Parathyroid adenoma (tissue), 2 donors: ENCODE measurements at regions not wholly inside any gene's neighbourhood (a gene's known extent, or its start where the extent isn't known, plus 50 kb on each side); places are given as distances from the start of the nearest gene placed in this dataset.
"Not testable (repeated sequence)": the region's sequence is repeated elsewhere in the genome, so short reads cannot be mapped to it uniquely, and the experiment has no call there.

ENCODE experiments used
- H2AFZ ChIP-seq: fragments of 300-600 bp; sonication (generic); one replicate; pipeline ENCODE4 v1.7.0; 2017; ENCODE audit warnings: antibody characterized with exemption, mild to moderate bottlenecking
- H3K27ac ChIP-seq: fragments of 300-600 bp; sonication (generic); one replicate; pipeline ENCODE4 v1.7.0; 2017
- H3K27me3 ChIP-seq: fragments of 300-600 bp; sonication (generic); one replicate; pipeline ENCODE4 v1.7.0; 2017; ENCODE audit warnings: low read length; ENCODE audit not compliant: control insufficient read depth, insufficient read depth
- H3K36me3 ChIP-seq: fragments of 300-600 bp; sonication (generic); one replicate; pipeline ENCODE4 v1.7.0; 2017; ENCODE audit warnings: low read length; ENCODE audit not compliant: control insufficient read depth, insufficient read depth
- H3K4me1 ChIP-seq: fragments of 300-600 bp; sonication (generic); one replicate; pipeline ENCODE4 v1.7.0; 2017; ENCODE audit warnings: control low read depth
- H3K4me2 ChIP-seq: fragments of 300-600 bp; sonication (generic); one replicate; pipeline ENCODE4 v1.7.0; 2017; ENCODE audit warnings: low read length
- H3K4me3 ChIP-seq: fragments of 300-600 bp; sonication (generic); one replicate; pipeline ENCODE4 v1.7.0; 2017; ENCODE audit warnings: low read depth, low read length
- H3K79me2 ChIP-seq: fragments of 300-600 bp; sonication (generic); one replicate; pipeline ENCODE4 v1.7.0; 2017; ENCODE audit warnings: control low read depth
- H3K9ac ChIP-seq: fragments of 300-600 bp; sonication (generic); one replicate; pipeline ENCODE4 v1.7.0; 2017; ENCODE audit warnings: mild to moderate bottlenecking
- H3K9me3 ChIP-seq: fragments of 300-600 bp; sonication (generic); one replicate; pipeline ENCODE4 v1.7.0; 2017; ENCODE audit warnings: low read length; ENCODE audit not compliant: control insufficient read depth
- TF ChIP-seq, protein P1 (sequence below): fragments of 300-600 bp; sonication (generic); IDR thresholded peaks from one replicate; pipeline ENCODE4 v1.7.0; 2017; ENCODE audit warnings: antibody characterized with exemption, mild to moderate bottlenecking
- donor health status: primary hyperparathyroidism.

DNA sequence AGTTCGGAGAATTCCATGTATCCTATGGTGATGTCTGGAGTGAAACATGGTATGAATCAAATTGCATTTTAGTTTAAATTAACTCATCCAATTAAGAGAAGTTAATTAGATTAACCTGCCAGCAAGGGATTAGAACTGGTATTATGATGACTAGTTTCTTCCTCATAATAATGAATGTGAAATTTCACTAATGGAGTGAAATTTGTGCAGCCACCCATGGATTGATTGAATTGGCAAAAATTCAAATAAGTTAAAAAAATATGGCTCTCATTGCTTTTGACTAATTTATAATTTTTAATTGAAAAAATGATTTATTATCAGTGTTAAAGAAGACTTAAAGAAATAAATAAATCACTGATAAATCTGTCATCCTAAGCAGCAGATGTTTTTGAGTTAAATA lies 232.0 kb downstream of the KCNRG start:
- Histone ChIP-seq H3K4me2 (no peak overlapping the region), H3K27ac (no peak overlapping the region), H3K9me3 (no peaks in the 10 kb centered on the region), H3K9ac (no peak overlapping the region), H2AFZ (no peak overlapping the region), H3K27me3 (no peaks in the 10 kb centered on the region), H3K4me1 (no peaks in the 10 kb centered on the region), H3K4me3 (no peak overlapping the region), H3K79me2 (no peaks in the 10 kb centered on the region), H3K36me3 (no peaks in the 10 kb centered on the region)
- TF ChIP-seq, protein P1, sequence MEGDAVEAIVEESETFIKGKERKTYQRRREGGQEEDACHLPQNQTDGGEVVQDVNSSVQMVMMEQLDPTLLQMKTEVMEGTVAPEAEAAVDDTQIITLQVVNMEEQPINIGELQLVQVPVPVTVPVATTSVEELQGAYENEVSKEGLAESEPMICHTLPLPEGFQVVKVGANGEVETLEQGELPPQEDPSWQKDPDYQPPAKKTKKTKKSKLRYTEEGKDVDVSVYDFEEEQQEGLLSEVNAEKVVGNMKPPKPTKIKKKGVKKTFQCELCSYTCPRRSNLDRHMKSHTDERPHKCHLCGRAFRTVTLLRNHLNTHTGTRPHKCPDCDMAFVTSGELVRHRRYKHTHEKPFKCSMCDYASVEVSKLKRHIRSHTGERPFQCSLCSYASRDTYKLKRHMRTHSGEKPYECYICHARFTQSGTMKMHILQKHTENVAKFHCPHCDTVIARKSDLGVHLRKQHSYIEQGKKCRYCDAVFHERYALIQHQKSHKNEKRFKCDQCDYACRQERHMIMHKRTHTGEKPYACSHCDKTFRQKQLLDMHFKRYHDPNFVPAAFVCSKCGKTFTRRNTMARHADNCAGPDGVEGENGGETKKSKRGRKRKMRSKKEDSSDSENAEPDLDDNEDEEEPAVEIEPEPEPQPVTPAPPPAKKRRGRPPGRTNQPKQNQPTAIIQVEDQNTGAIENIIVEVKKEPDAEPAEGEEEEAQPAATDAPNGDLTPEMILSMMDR: no peak

GRCh38 chr13:50248516-50249143 lies 233.4 kb downstream of the KCNRG start:
- TF ChIP-seq, protein P1: no peak
- no peak overlapping the region for H2AFZ ChIP-seq
- no peaks in the 10 kb centered on the region for H3K9me3 ChIP-seq
- no peaks in the 10 kb centered on the region for H3K4me1 ChIP-seq
- H3K79me2 ChIP-seq: no peaks in the 10 kb centered on the region
- no peak overlapping the region for H3K4me2 ChIP-seq
- no peak overlapping the region for H3K27ac ChIP-seq
- no peaks in the 10 kb centered on the region for H3K27me3 ChIP-seq
- H3K9ac ChIP-seq: no peak overlapping the region
- H3K36me3 ChIP-seq: no peaks in the 10 kb centered on the region
- no peak overlapping the region for H3K4me3 ChIP-seq

DNA sequence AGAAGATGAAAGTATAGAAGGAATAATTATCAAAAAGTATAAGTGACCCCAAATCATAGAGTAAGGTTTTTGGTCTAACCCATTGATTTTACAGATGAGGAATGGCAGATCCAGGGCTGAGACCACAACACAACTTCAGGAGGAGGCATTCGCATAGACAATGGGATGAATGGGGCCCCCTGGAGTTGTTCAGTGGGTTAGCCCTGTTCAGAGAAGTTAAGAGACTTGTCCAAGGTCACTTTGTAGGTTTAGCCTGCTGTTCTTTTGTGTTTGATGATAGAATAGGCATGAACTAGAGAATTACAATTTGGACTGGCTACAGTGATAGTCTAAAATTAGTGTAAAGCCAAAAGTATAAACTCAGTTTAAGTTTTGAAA lies 233.9 kb downstream of the KCNRG start:
- no peaks in the 10 kb centered on the region for H3K9me3 ChIP-seq
- no peaks in the 10 kb centered on the region for H3K36me3 ChIP-seq
- no peak overlapping the region for H3K27ac ChIP-seq
- H3K27me3 ChIP-seq: no peaks in the 10 kb centered on the region
- no peaks in the 10 kb centered on the region for H3K79me2 ChIP-seq
- H3K4me3 ChIP-seq: no peak overlapping the region
- TF ChIP-seq, protein P1: no peak
- no peaks in the 10 kb centered on the region for H3K4me1 ChIP-seq
- no peak overlapping the region for H3K9ac ChIP-seq
- no peak overlapping the region for H3K4me2 ChIP-seq
- H2AFZ ChIP-seq: no peak overlapping the region

DNA sequence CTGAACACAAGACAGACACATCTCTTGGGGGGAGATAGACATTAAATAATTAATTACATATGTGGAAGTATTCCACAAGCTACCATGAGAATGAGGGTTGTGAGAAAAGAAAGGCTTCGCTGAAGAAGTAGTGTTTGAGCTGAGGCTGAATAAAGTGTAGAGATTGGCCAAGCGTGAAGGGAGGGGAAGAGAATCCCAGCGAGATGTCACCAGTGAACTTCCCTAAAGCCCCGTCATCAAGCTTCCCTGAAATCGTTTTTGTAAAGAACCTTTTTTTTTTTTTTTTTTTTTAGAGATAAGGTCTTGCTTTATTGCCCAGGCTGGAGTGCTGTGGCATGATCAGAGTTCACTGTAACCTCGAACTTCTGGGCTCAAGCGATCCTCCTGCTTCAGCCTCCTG lies 235.2 kb downstream of the KCNRG start:
- Histone ChIP-seq H3K27ac (no peak overlapping the region), H3K4me3 (no peak overlapping the region), H3K4me2 (no peak overlapping the region), H3K9ac (no peak overlapping the region), H3K36me3 (no peaks in the 10 kb centered on the region), H3K27me3 (no peaks in the 10 kb centered on the region), H2AFZ (no peak overlapping the region), H3K79me2 (no peaks in the 10 kb centered on the region), H3K4me1 (no peaks in the 10 kb centered on the region), H3K9me3 (no peaks in the 10 kb centered on the region)
- TF ChIP-seq, protein P1: no peak

GRCh38 chr13:50255639-50256038 lies 240.4 kb downstream of the KCNRG start:
- TF ChIP-seq, protein P1: no peak
- Histone ChIP-seq H3K27me3 (no peaks in the 10 kb centered on the region), H3K4me3 (no peak overlapping the region), H3K9ac (no peak overlapping the region), H3K9me3 (no peaks in the 10 kb centered on the region), H3K4me1 (no peaks in the 10 kb centered on the region), H2AFZ (no peak overlapping the region), H3K4me2 (no peak overlapping the region), H3K27ac (no peak overlapping the region), H3K79me2 (no peaks in the 10 kb centered on the region), H3K36me3 (no peaks in the 10 kb centered on the region)

- H3K36me3 ChIP-seq, H3K9me3 ChIP-seq, H3K4me3 ChIP-seq, H3K9ac ChIP-seq, H3K79me2 ChIP-seq, H3K27ac ChIP-seq, H3K27me3 ChIP-seq, H3K4me2 ChIP-seq, H2AFZ ChIP-seq, H3K4me1 ChIP-seq: not testable (repeated sequence)
Observed at GRCh38 chr13:50256536-50257321, 241.5 kb downstream of the KCNRG start.
